ENCODE measurements at regions not wholly inside any gene's neighbourhood (a gene's known extent, or its start where the extent isn't known, plus 50 kb on each side); places are given as distances from the start of the nearest gene placed in this dataset.
"Not testable (repeated sequence)": the region's sequence is repeated elsewhere in the genome, so short reads cannot be mapped to it uniquely, and the experiment has no call there.

- peaks cover 4% of the 10 kb centered on the region for H3K4me1 ChIP-seq (ENCODE audit: control insufficient read depth, insufficient read depth, low read length)
- no peak overlapping the region for H3K9ac ChIP-seq (ENCODE audit: low read length)
- no peaks in the 10 kb centered on the region for H3K27me3 ChIP-seq (ENCODE audit: control insufficient read depth, insufficient read depth, low read length)
- H3K27ac ChIP-seq (ENCODE audit: low read depth, low read length) = peak overlapping the region; percentile 30
- H3K36me3 ChIP-seq (ENCODE audit: control insufficient read depth, insufficient read depth, low read length) = no peaks in the 10 kb centered on the region
- H3K4me3 ChIP-seq (ENCODE audit: low read length) = no peak overlapping the region
Measured at GRCh38 chr14:53368066-53368465, 214.9 kb upstream of the DDHD1 start.

- Histone ChIP-seq H3K36me3 (ENCODE audit: control insufficient read depth, insufficient read depth, low read length) (no peaks in the 10 kb centered on the region), H3K4me1 (ENCODE audit: control insufficient read depth, insufficient read depth, low read length) (peaks cover 4% of the 10 kb centered on the region), H3K4me3 (ENCODE audit: low read length) (no peak overlapping the region), H3K9ac (ENCODE audit: low read length) (no peak overlapping the region), H3K27ac (ENCODE audit: low read depth, low read length) (no peak overlapping the region), H3K27me3 (ENCODE audit: control insufficient read depth, insufficient read depth, low read length) (no peaks in the 10 kb centered on the region)
Measured at GRCh38 chr14:53367644-53368026, 214.5 kb upstream of the DDHD1 start.

DNA sequence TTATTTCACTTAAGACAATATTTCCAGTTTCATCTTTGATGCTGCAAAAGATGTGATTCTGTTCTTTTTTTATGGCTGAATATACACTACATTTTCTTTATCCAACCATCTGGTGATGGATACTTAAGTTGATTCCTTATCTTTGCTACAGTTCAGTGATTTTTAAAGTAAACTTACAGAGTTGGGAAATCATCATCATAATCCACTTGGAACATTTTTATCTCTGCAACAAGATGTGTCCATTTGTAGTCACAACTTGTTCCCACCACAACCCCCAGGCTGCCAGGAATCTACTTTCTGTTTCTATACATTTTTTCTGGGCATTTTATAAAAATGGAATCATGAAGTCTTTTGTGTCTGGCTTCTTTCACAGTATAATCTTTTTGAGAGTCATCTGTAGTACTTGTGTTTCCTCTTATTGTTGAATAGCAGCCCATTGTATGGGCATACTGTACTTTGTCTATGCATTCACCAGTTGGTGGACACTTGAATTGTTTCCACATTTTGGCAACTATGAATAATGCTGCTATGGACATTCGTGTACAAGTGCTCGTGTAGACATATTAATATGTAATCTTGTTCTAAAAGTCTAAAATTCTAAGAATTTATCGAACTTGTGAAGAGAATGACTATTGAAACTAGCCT lies 212.5 kb upstream of the DDHD1 start:
- H3K4me3 ChIP-seq (ENCODE audit: low read length) = no peak overlapping the region
- no peaks in the 10 kb centered on the region for H3K27me3 ChIP-seq (ENCODE audit: control insufficient read depth, insufficient read depth, low read length)
- H3K36me3 ChIP-seq (ENCODE audit: control insufficient read depth, insufficient read depth, low read length) = no peaks in the 10 kb centered on the region
- H3K9ac ChIP-seq (ENCODE audit: low read length) = no peak overlapping the region
- no peak overlapping the region for H3K27ac ChIP-seq (ENCODE audit: low read depth, low read length)
- H3K4me1 ChIP-seq (ENCODE audit: control insufficient read depth, insufficient read depth, low read length) = peaks cover 4% of the 10 kb centered on the region

GRCh38 chr14:53362916-53363315 lies 209.8 kb upstream of the DDHD1 start:
- H3K36me3 ChIP-seq (ENCODE audit: control insufficient read depth, insufficient read depth, low read length); H3K4me3 ChIP-seq (ENCODE audit: low read length); H3K4me1 ChIP-seq (ENCODE audit: control insufficient read depth, insufficient read depth, low read length); H3K27ac ChIP-seq (ENCODE audit: low read depth, low read length); H3K9ac ChIP-seq (ENCODE audit: low read length); H3K27me3 ChIP-seq (ENCODE audit: control insufficient read depth, insufficient read depth, low read length): not testable (repeated sequence)

DNA sequence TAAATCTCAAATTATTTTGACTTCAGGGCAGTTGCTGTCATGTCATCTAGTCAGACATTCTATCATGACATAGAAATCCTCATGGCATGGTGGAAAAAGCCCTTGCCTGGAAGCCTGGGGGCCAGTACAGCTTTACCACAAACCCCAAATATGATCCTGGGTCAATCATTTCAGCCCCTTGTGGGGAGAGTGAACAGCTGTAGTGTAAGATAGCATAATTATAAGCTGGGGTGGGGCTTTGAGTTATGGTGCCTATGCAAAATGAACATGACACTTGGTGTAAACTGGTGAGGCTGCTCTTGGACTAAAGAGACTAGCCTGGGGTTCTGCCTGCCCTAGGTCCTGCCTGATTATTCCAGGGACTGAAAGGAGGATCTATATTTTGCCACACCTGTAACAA lies 207.7 kb upstream of the DDHD1 start:
- Histone ChIP-seq H3K4me3 (ENCODE audit: low read length) (no peak overlapping the region), H3K9ac (ENCODE audit: low read length) (no peak overlapping the region), H3K27me3 (ENCODE audit: control insufficient read depth, insufficient read depth, low read length) (no peaks in the 10 kb centered on the region), H3K27ac (ENCODE audit: low read depth, low read length) (no peak overlapping the region), H3K36me3 (ENCODE audit: control insufficient read depth, insufficient read depth, low read length) (no peaks in the 10 kb centered on the region), H3K4me1 (ENCODE audit: control insufficient read depth, insufficient read depth, low read length) (no peaks in the 10 kb centered on the region)

DNA sequence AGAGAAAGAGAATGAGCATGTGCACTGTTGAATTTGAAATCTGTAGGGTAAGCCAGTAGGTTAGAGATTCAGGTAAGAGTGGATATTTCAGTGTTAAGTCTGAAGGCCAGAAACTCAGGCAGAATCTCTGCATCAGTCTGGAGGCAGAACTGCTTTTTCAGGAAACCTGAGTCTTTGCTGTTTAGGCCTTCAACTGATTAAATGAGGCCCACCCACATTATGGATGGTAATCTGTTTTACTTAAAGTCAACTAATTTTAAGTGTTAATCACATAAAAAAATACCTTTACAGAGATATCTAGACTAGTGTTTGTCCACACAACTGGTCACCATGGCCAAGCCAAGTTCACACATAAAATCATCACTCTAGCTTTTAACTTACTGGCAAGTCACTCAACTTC lies 205.0 kb upstream of the DDHD1 start:
- H3K9ac ChIP-seq (ENCODE audit: low read length) = no peak overlapping the region
- no peak overlapping the region for H3K27ac ChIP-seq (ENCODE audit: low read depth, low read length)
- no peaks in the 10 kb centered on the region for H3K36me3 ChIP-seq (ENCODE audit: control insufficient read depth, insufficient read depth, low read length)
- no peak overlapping the region for H3K4me3 ChIP-seq (ENCODE audit: low read length)
- H3K4me1 ChIP-seq (ENCODE audit: control insufficient read depth, insufficient read depth, low read length) = peaks cover 5% of the 10 kb centered on the region
- H3K27me3 ChIP-seq (ENCODE audit: control insufficient read depth, insufficient read depth, low read length) = no peaks in the 10 kb centered on the region

DNA sequence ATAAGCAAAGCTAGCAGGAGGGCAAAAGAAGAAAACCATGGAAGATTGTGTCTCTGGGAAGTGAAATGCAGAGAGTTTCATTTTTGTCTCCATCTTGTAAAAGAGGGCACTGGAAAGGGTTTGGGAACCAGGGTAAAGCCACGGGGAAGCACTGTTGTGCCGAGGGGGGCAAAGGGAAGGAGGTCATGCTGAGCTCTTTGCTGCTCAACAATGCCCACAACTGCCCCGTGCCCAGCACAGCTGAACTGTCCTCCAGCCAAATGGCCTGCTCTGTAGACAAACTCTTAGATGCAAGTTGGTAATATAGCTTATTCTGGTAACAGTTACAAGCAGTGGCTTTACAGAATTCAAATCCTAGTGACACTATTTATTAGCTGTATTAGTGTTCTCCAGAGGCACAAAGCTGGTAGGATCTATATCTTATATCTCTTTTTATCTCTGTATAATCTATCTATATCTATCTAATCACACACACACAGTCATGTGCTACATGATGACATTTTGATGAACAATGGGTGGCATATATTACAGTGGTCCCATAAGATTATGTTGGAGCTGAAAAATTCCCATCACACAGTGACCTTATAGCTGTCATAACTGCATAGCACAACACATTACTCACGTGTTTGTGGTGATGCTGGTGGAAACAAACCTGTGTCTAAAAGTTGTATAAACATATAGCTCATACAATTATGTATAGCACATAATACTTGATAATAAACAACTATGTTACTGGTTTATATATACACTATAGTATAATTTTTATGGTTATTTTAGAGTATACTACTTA lies 203.4 kb upstream of the DDHD1 start:
- Histone ChIP-seq H3K27me3 (ENCODE audit: control insufficient read depth, insufficient read depth, low read length) (no peaks in the 10 kb centered on the region), H3K4me3 (ENCODE audit: low read length) (no peak overlapping the region), H3K9ac (ENCODE audit: low read length) (no peak overlapping the region), H3K36me3 (ENCODE audit: control insufficient read depth, insufficient read depth, low read length) (no peaks in the 10 kb centered on the region), H3K27ac (ENCODE audit: low read depth, low read length) (no peak overlapping the region), H3K4me1 (ENCODE audit: control insufficient read depth, insufficient read depth, low read length) (peaks cover 5% of the 10 kb centered on the region)

GRCh38 chr14:53355581-53356112 lies 202.5 kb upstream of the DDHD1 start:
- Histone ChIP-seq H3K27ac (ENCODE audit: low read depth, low read length) (no peak overlapping the region), H3K9ac (ENCODE audit: low read length) (no peak overlapping the region), H3K27me3 (ENCODE audit: control insufficient read depth, insufficient read depth, low read length) (no peaks in the 10 kb centered on the region), H3K36me3 (ENCODE audit: control insufficient read depth, insufficient read depth, low read length) (no peaks in the 10 kb centered on the region), H3K4me1 (ENCODE audit: control insufficient read depth, insufficient read depth, low read length) (peaks cover 5% of the 10 kb centered on the region), H3K4me3 (ENCODE audit: low read length) (no peak overlapping the region)

DNA sequence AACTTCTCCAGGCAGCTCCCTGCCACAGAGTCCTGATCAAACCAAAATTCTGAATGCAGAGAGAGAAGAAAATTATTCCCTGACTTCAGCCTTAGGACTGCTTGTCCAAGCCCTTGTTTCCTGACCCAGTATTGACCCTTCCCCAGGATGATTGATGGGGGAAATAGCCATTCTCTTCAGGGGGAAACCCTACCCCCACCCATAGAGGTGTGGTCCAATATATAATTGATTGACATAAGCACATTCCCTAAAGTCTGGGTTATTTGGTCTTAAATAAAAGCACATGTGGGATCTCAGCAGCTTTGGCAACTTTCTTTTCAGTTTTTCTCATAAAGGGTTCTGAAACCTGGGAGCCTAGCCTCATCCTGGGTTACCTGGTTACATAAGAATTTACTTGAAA lies 201.2 kb upstream of the DDHD1 start:
- no peak overlapping the region for H3K9ac ChIP-seq (ENCODE audit: low read length)
- H3K4me3 ChIP-seq (ENCODE audit: low read length) = no peak overlapping the region
- no peaks in the 10 kb centered on the region for H3K36me3 ChIP-seq (ENCODE audit: control insufficient read depth, insufficient read depth, low read length)
- no peaks in the 10 kb centered on the region for H3K27me3 ChIP-seq (ENCODE audit: control insufficient read depth, insufficient read depth, low read length)
- H3K4me1 ChIP-seq (ENCODE audit: control insufficient read depth, insufficient read depth, low read length) = peaks cover 5% of the 10 kb centered on the region
- H3K27ac ChIP-seq (ENCODE audit: low read depth, low read length) = no peak overlapping the region

DNA sequence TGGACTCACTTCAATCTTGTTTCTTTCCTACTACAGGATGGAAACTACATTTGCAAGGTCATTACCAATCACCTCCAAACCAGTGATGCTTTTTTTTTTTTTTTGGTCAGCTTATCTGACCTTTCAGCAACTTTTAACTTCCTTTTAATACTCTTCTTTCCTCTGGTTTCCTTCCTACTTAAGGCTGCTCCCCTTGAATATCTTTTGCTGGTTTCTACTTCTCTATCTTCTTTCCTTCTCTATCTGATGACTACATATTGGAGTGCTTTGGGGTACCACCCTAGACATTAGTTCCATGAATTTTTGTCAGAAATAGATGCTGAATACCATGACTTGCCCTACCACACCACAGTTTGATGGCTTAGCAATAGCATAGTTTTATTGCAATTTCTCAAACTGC lies 197.7 kb upstream of the DDHD1 start:
- H3K9ac ChIP-seq (ENCODE audit: low read length) = no peak overlapping the region
- H3K36me3 ChIP-seq (ENCODE audit: control insufficient read depth, insufficient read depth, low read length) = no peaks in the 10 kb centered on the region
- H3K27me3 ChIP-seq (ENCODE audit: control insufficient read depth, insufficient read depth, low read length) = no peaks in the 10 kb centered on the region
- H3K27ac ChIP-seq (ENCODE audit: low read depth, low read length) = no peak overlapping the region
- peaks cover 5% of the 10 kb centered on the region for H3K4me1 ChIP-seq (ENCODE audit: control insufficient read depth, insufficient read depth, low read length)
- H3K4me3 ChIP-seq (ENCODE audit: low read length) = no peak overlapping the region

DNA sequence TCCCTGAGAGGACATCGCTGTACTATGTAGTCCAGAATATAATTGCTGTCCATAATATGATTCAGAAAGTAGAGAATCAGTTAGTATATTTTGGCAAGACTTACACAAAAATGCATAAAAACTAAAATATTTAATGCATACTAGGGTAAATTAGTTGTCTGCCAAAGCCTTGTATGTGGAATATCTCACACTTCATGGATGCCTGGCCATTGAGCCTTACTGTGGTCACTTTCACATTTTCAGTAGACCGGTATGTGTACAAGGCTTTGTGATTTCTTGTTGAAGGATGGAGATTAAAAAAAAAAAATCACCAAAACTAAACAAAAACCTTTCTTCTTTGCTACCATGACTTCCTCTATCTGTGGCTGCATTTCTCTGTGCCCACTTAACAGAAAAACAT lies 197.3 kb upstream of the DDHD1 start:
- H3K9ac ChIP-seq (ENCODE audit: low read length) = no peak overlapping the region
- H3K27ac ChIP-seq (ENCODE audit: low read depth, low read length) = no peak overlapping the region
- no peaks in the 10 kb centered on the region for H3K27me3 ChIP-seq (ENCODE audit: control insufficient read depth, insufficient read depth, low read length)
- H3K4me1 ChIP-seq (ENCODE audit: control insufficient read depth, insufficient read depth, low read length) = peaks cover 3% of the 10 kb centered on the region
- no peaks in the 10 kb centered on the region for H3K36me3 ChIP-seq (ENCODE audit: control insufficient read depth, insufficient read depth, low read length)
- no peak overlapping the region for H3K4me3 ChIP-seq (ENCODE audit: low read length)

DNA sequence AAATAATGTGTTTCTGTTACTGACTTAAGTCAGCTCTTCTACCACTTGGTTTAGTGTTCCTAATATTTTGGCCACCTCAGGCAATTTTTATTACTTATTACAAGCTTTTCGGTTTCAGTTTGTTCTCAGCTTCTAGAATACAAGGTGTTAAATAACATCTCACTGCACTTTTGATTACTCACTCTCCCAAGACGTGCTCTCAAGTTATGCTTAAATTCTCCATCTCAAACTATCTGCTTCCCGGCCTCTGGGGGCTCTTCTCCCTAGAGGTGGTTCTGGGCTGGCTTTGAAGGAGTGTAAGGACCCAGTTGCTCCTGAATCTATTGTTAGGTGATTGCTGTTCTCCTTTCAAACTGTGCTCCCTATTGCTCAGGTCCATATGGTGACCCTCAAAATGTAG lies 193.9 kb upstream of the DDHD1 start:
- Histone ChIP-seq H3K36me3 (ENCODE audit: control insufficient read depth, insufficient read depth, low read length) (no peaks in the 10 kb centered on the region), H3K4me1 (ENCODE audit: control insufficient read depth, insufficient read depth, low read length) (no peaks in the 10 kb centered on the region), H3K9ac (ENCODE audit: low read length) (no peak overlapping the region), H3K4me3 (ENCODE audit: low read length) (no peak overlapping the region), H3K27me3 (ENCODE audit: control insufficient read depth, insufficient read depth, low read length) (no peaks in the 10 kb centered on the region), H3K27ac (ENCODE audit: low read depth, low read length) (no peak overlapping the region)

GRCh38 chr14:53341324-53341723 lies 188.2 kb upstream of the DDHD1 start:
- Histone ChIP-seq H3K27ac (ENCODE audit: low read depth, low read length) (no peak overlapping the region), H3K4me3 (ENCODE audit: low read length) (no peak overlapping the region), H3K9ac (ENCODE audit: low read length) (no peak overlapping the region), H3K4me1 (ENCODE audit: control insufficient read depth, insufficient read depth, low read length) (no peaks in the 10 kb centered on the region), H3K27me3 (ENCODE audit: control insufficient read depth, insufficient read depth, low read length) (no peaks in the 10 kb centered on the region), H3K36me3 (ENCODE audit: control insufficient read depth, insufficient read depth, low read length) (no peaks in the 10 kb centered on the region)

Data from rectal smooth muscle tissue (tissue), 1 donor.